ENCODE measurements at regions not wholly inside any gene's neighbourhood (a gene's known extent, or its start where the extent isn't known, plus 50 kb on each side); places are given as distances from the start of the nearest gene placed in this dataset.

DNA sequence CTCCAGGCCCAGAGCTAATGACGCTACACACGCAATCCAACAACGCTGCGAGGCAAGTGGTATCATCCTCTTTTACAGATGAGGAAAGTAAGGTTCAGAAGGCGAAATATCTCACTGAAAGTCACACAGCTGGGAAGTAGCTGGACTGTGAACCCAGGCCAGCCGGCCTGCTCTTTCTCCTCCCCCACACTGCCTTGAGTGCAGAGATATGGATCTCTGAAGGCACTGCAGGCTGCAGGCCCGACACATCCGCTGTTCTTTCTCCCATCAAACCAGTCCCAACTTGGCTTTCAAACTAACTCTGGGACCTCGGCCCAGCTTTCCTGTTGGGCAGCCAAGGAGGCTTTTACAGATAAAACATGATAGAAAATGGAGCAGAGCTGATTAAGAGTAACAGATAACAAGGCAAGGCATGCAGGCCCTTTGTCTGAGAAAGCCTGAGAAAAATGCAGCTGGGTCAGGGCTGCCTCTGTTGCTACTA lies 64.0 kb upstream of the PTPRJ start (continued):
- no peak for TF ChIP-seq MLX (CRISPR knock-in tag; conservative IDR thresholded peaks at IDR 0.05)
- no peak for TF ChIP-seq ATF1 (CRISPR knock-in tag; IDR thresholded peaks at IDR 0.05)
- 0 out of 2 replicates have a peak, but pooled peaks have one; percentile 22 for TF ChIP-seq ATF1 (tag; IDR thresholded peaks at IDR 0.05)
- peak; percentile 27 for TF ChIP-seq RBM25 (IDR thresholded peaks at IDR 0.05; ENCODE audit: low read depth, low read length, severe bottlenecking)
- TF ChIP-seq THRA (IDR thresholded peaks at IDR 0.05): no peak
- TF ChIP-seq KDM5B (IDR thresholded peaks at IDR 0.05; ENCODE audit: insufficient replicate concordance, low read depth, low read length): no peak
- no peak for TF ChIP-seq ESRRB (CRISPR knock-in tag; IDR thresholded peaks at IDR 0.05; ENCODE audit: borderline replicate concordance)
- TF ChIP-seq NFE2 (IDR thresholded peaks at IDR 0.05; ENCODE audit: low read depth): no peak
- TF ChIP-seq SIN3B (IDR thresholded peaks at IDR 0.05; ENCODE audit: low read depth): no peak
- TF ChIP-seq ZNF165 (CRISPR knock-in tag; IDR thresholded peaks at IDR 0.05; ENCODE audit: borderline replicate concordance): no peak
- no peak for TF ChIP-seq KAT2B (IDR thresholded peaks at IDR 0.05; ENCODE audit: low read depth, low read length)
- no peak for TF ChIP-seq NCOA4 (IDR thresholded peaks at IDR 0.05; ENCODE audit: partially characterized antibody)
- TF ChIP-seq RNF2 (IDR thresholded peaks at IDR 0.05): peak; percentile 93
- 0 out of 2 replicates have a peak, but pooled peaks have one; percentile 69 for TF ChIP-seq HDAC2 (IDR thresholded peaks at IDR 0.05)
- TF ChIP-seq KAT8 (IDR thresholded peaks at IDR 0.05; ENCODE audit: low read depth): no peak
- TF ChIP-seq, protein P1, sequence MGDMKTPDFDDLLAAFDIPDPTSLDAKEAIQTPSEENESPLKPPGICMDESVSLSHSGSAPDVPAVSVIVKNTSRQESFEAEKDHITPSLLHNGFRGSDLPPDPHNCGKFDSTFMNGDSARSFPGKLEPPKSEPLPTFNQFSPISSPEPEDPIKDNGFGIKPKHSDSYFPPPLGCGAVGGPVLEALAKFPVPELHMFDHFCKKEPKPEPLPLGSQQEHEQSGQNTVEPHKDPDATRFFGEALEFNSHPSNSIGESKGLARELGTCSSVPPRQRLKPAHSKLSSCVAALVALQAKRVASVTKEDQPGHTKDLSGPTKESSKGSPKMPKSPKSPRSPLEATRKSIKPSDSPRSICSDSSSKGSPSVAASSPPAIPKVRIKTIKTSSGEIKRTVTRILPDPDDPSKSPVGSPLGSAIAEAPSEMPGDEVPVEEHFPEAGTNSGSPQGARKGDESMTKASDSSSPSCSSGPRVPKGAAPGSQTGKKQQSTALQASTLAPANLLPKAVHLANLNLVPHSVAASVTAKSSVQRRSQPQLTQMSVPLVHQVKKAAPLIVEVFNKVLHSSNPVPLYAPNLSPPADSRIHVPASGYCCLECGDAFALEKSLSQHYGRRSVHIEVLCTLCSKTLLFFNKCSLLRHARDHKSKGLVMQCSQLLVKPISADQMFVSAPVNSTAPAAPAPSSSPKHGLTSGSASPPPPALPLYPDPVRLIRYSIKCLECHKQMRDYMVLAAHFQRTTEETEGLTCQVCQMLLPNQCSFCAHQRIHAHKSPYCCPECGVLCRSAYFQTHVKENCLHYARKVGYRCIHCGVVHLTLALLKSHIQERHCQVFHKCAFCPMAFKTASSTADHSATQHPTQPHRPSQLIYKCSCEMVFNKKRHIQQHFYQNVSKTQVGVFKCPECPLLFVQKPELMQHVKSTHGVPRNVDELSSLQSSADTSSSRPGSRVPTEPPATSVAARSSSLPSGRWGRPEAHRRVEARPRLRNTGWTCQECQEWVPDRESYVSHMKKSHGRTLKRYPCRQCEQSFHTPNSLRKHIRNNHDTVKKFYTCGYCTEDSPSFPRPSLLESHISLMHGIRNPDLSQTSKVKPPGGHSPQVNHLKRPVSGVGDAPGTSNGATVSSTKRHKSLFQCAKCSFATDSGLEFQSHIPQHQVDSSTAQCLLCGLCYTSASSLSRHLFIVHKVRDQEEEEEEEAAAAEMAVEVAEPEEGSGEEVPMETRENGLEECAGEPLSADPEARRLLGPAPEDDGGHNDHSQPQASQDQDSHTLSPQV (IDR thresholded peaks at IDR 0.05): peak; percentile 70; the same call in 1 of the 2 replicates
- peak; percentile 51 for TF ChIP-seq RBBP5 (IDR thresholded peaks at IDR 0.05; ENCODE audit: borderline replicate concordance, insufficient read depth, low read length, poor library complexity, severe bottlenecking)
- TF ChIP-seq DNMT1 (IDR thresholded peaks at IDR 0.05): no peak
- no peak for TF ChIP-seq MEF2A (IDR thresholded peaks at IDR 0.05; ENCODE audit: control insufficient read depth, low read depth, low read length)
- no peak for TF ChIP-seq HMG20B (CRISPR knock-in tag; IDR thresholded peaks at IDR 0.05)
- TF ChIP-seq, protein P2, sequence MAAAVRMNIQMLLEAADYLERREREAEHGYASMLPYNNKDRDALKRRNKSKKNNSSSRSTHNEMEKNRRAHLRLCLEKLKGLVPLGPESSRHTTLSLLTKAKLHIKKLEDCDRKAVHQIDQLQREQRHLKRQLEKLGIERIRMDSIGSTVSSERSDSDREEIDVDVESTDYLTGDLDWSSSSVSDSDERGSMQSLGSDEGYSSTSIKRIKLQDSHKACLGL (CRISPR knock-in tag; IDR thresholded peaks at IDR 0.05; ENCODE audit: borderline replicate concordance, poor library complexity, severe bottlenecking): no peak
- TF ChIP-seq IRF2 (CRISPR knock-in tag; IDR thresholded peaks at IDR 0.05): no peak
- TF ChIP-seq STAT5B (CRISPR knock-in tag; IDR thresholded peaks at IDR 0.05): no peak
- no peak for TF ChIP-seq TAF1 (IDR thresholded peaks at IDR 0.05; ENCODE audit: control insufficient read depth, extremely low read depth, insufficient read depth, low read length, severe bottlenecking)

Data from K562 (cell line).